Lung (tissue), 11 donors: ENCODE measurements at regions not wholly inside any gene's neighbourhood (a gene's known extent, or its start where the extent isn't known, plus 50 kb on each side); places are given as distances from the start of the nearest gene placed in this dataset.

ENCODE experiments used
- ATAC-seq: fragments of 200-7000 bp; cut with Tn5 transposase; one replicate; pipeline ENCODE4 v1.9.1; 2020; ENCODE audit warnings: moderate number of reproducible peaks; ENCODE audit not compliant: insufficient read depth, low FRiP score
- DNase-seq, 3 donors: peaks; one replicate each; pipeline ENCODE4 v3.0.0-alpha.2; 2013 to 2017
- H3K27ac ChIP-seq, 2 donors: one replicate each; pipeline ENCODE4 v1.5.1; 2013; ENCODE audit warnings: mild to moderate bottlenecking in 2 of 2, moderate library complexity in 2 of 2, control low read depth in 1 of 2, inconsistent platforms in 1 of 2, low read depth in 1 of 2, low read length in 1 of 2
- H3K27me3 ChIP-seq, 3 donors: one replicate each; pipeline ENCODE4 v1.5.1; 2013; ENCODE audit warnings: low read length in 2 of 3; ENCODE audit not compliant: control insufficient read depth in 3 of 3, insufficient read depth in 3 of 3
- H3K36me3 ChIP-seq, 4 donors: one replicate each; pipeline ENCODE4 v1.5.1; 2013; ENCODE audit warnings: low read length in 4 of 4, mild to moderate bottlenecking in 1 of 4, moderate library complexity in 1 of 4; ENCODE audit not compliant: control insufficient read depth in 4 of 4, insufficient read depth in 4 of 4
- H3K4me1 ChIP-seq, 5 donors: one replicate each; pipeline ENCODE4 v1.5.1; 2013; ENCODE audit warnings: low read length in 5 of 5, mild to moderate bottlenecking in 2 of 5, moderate library complexity in 1 of 5; ENCODE audit not compliant: control insufficient read depth in 5 of 5, insufficient read depth in 5 of 5
- H3K4me3 ChIP-seq: one replicate; pipeline ENCODE4 v1.5.1; 2013; ENCODE audit warnings: mild to moderate bottlenecking, control low read depth, moderate library complexity
- H3K9ac ChIP-seq, 2 donors: one replicate each; pipeline ENCODE4 v1.5.1; 2013; ENCODE audit warnings: low read length in 2 of 2, control low read depth in 1 of 2; ENCODE audit not compliant: insufficient read depth in 1 of 2
- H3K9me3 ChIP-seq, 4 donors: one replicate each; pipeline ENCODE4 v1.5.1; 2013; ENCODE audit warnings: low read length in 3 of 4, mild to moderate bottlenecking in 1 of 4, moderate library complexity in 1 of 4; ENCODE audit not compliant: control insufficient read depth in 4 of 4, insufficient read depth in 3 of 4
- CTCF ChIP-seq: IDR thresholded peaks from 2 replicates; pipeline ENCODE4 v1.5.1; 2012; ENCODE audit warnings: mild to moderate bottlenecking; ENCODE audit errors: control extremely low read depth, extremely low read depth
- WGBS, 2 donors: extraction: QIAGEN DNeasy Blood & Tissue Kit; methylation state at CpG; one replicate each; pipeline ENCODE4 v1.1.7; 2013; 5-methylcytosine and 5-hydroxymethylcytosine counted together
- donor health status: control.
- donor health status: control.
- donor health status: Bipolar disorder and iron deficiency.
- donor health status: healthy.
- donor health status: DM: yes; HTN: yes; CAD: no.

- DNase-seq (no peak), ATAC-seq (no peak)
- Histone ChIP-seq H3K27me3 (no peaks in the 10 kb centered on the region), H3K9ac (no peak overlapping the region), H3K27ac (no peak overlapping the region), H3K4me3 (no peak overlapping the region), H3K4me1 (peaks cover 0 to 20% (median 7%) of the 10 kb centered on the region in 5 donors), H3K36me3 (no peaks in the 10 kb centered on the region), H3K9me3 (no peaks in the 10 kb centered on the region)
- whole genome bisulfite sequencing, 2 donors: 94 to 97% methylated on average over 4 of the region's 4 CpGs
- no peak for TF ChIP-seq CTCF
These were observed 67.5 kb downstream of the MAP10 start for GRCh38 chr1:232872738-232873137.

- Histone ChIP-seq H3K36me3 (no peaks in the 10 kb centered on the region), H3K4me3 (no peak overlapping the region), H3K4me1 (peaks cover 0 to 20% (median 7%) of the 10 kb centered on the region in 5 donors), H3K9me3 (no peaks in the 10 kb centered on the region), H3K27ac (no peak overlapping the region), H3K9ac (no peak overlapping the region), H3K27me3 (no peaks in the 10 kb centered on the region)
- no peak for TF ChIP-seq CTCF
- no peak for ATAC-seq
- WGBS, 2 donors: 84 to 87% methylated on average over 5 of the region's 5 CpGs
- DNase-seq: no peak
These were observed 68.2 kb downstream of the MAP10 start for GRCh38 chr1:232873412-232873811.

- H3K36me3 ChIP-seq: no peaks in the 10 kb centered on the region
- 93 to 94% methylated on average over 7 of the region's 7 CpGs for WGBS, 2 donors
- no peak for TF ChIP-seq CTCF
- no peak overlapping the region for H3K27ac ChIP-seq
- no peaks in the 10 kb centered on the region for H3K9me3 ChIP-seq
- no peaks in the 10 kb centered on the region for H3K27me3 ChIP-seq
- DNase-seq (no peak), ATAC-seq (no peak)
- H3K9ac ChIP-seq: no peak overlapping the region
- no peak overlapping the region for H3K4me3 ChIP-seq
- H3K4me1 ChIP-seq: peaks cover 0 to 15% (median 2%) of the 10 kb centered on the region in 5 donors
These were observed 68.7 kb downstream of the MAP10 start for GRCh38 chr1:232873931-232874330.

- Histone ChIP-seq H3K9me3 (no peaks in the 10 kb centered on the region), H3K4me3 (no peak overlapping the region), H3K36me3 (no peaks in the 10 kb centered on the region), H3K27me3 (no peaks in the 10 kb centered on the region), H3K27ac (no peak overlapping the region), H3K4me1 (peaks cover 0 to 10% (median 2%) of the 10 kb centered on the region in 5 donors), H3K9ac (no peak overlapping the region)
- TF ChIP-seq CTCF: no peak
- ATAC-seq: no peak
- peak; percentile 19 to 69 (median 59) for DNase-seq
- 77 to 85% methylated on average over 5 of the region's 5 CpGs for WGBS, 2 donors
These were observed 70.3 kb downstream of the MAP10 start for GRCh38 chr1:232875536-232875935.
